CD4-positive, CD25-positive, alpha-beta regulatory T cell (primary cell): ENCODE measurements at regions not wholly inside any gene's neighbourhood (a gene's known extent, or its start where the extent isn't known, plus 50 kb on each side); places are given as distances from the start of the nearest gene placed in this dataset.

Source experiments
- ATAC-seq, 2 donors: fragments of 150-1000 bp; cut with Tn5 transposase; one replicate each; pipeline ENCODE4 v1.10.0; 2021; ENCODE audit warnings: low read depth in 2 of 2, moderate number of reproducible peaks in 2 of 2, moderate library complexity in 1 of 2
- DNase-seq, 3 donors: peaks; one replicate each; pipeline versions ENCODE4 v3.0.0 to v3.0.0-alpha.2; 2012 to 2022; ENCODE audit warnings: mixed read lengths in 1 of 3
- H3K27ac ChIP-seq: one replicate; pipeline ENCODE4 v1.7.0; 2013; ENCODE audit warnings: mild to moderate bottlenecking, low read length; ENCODE audit not compliant: insufficient read depth, poor library complexity, severe bottlenecking
- H3K27me3 ChIP-seq: one replicate; pipeline ENCODE4 v1.7.0; 2013; ENCODE audit warnings: low read length; ENCODE audit not compliant: control insufficient read depth, insufficient read depth
- H3K36me3 ChIP-seq: one replicate; pipeline ENCODE4 v1.7.0; 2013; ENCODE audit warnings: mild to moderate bottlenecking, low read length, moderate library complexity; ENCODE audit not compliant: control insufficient read depth, insufficient read depth
- H3K4me1 ChIP-seq: 2 replicates; pipeline ENCODE4 v1.7.0; 2013; ENCODE audit warnings: mild to moderate bottlenecking, low read length; ENCODE audit not compliant: insufficient read depth, control insufficient read depth, poor library complexity, severe bottlenecking
- H3K4me3 ChIP-seq: one replicate; pipeline ENCODE4 v1.7.0; 2013; ENCODE audit warnings: low read depth, mild to moderate bottlenecking, low read length, moderate library complexity
- H3K9me3 ChIP-seq, 2 experiments: 1 replicate in 1 of 2; 2 replicates in 1 of 2; pipeline ENCODE4 v1.7.0; 2013; ENCODE audit warnings: low read length in 2 of 2, mild to moderate bottlenecking in 1 of 2, moderate library complexity in 1 of 2; ENCODE audit not compliant: control insufficient read depth in 2 of 2
- H3K27ac Mint-ChIP-seq, 3 donors: one replicate each; pipeline ENCODE4 v1.8.0; 2020 to 2022; ENCODE audit warnings: mild to moderate bottlenecking in 3 of 3, mixed read lengths in 3 of 3, moderate library complexity in 2 of 3
- H3K27me3 Mint-ChIP-seq: one replicate; pipeline ENCODE4 v1.8.0; 2022; ENCODE audit warnings: mild to moderate bottlenecking, mixed read lengths
- H3K36me3 Mint-ChIP-seq: one replicate; pipeline ENCODE4 v1.8.0; 2020; ENCODE audit warnings: mixed read lengths
- H3K4me1 Mint-ChIP-seq, 4 donors: one replicate each; pipeline ENCODE4 v1.8.0; 2020 to 2022; ENCODE audit warnings: mixed read lengths in 4 of 4, mild to moderate bottlenecking in 1 of 4
- H3K4me3 Mint-ChIP-seq, 4 donors: one replicate each; pipeline ENCODE4 v1.8.0; 2020 to 2022; ENCODE audit warnings: mild to moderate bottlenecking in 4 of 4, mixed read lengths in 4 of 4, moderate library complexity in 3 of 4
- H3K9me3 Mint-ChIP-seq, 7 donors: one replicate each; pipeline ENCODE4 v1.8.0; 2020 to 2022; ENCODE audit warnings: mixed read lengths in 7 of 7, mild to moderate bottlenecking in 3 of 7, moderate library complexity in 2 of 7

DNA sequence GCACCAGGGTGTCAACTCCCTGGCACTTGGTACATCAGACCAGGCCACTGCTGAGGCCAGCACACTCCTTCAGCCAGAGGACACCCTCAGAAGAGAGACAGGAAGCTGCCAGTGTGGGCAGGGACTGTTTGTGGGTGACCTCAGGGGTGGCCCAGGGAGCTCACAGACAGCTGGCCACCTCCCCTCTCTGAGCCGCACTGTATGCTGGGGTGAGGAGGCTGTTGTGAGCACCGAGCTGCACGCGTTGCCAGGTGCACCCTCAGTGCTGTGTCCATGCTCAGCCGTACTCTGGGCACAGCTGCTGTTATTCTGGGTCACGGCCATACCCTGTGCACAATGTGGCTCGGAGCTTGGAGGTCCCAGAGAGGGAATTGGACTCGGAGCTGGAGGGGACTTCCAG is 61.5 kb upstream of the NANOS1 start:
- Histone ChIP-seq H3K27ac (no peak overlapping the region), H3K4me1 (no peaks in the 10 kb centered on the region), H3K27me3 (no peaks in the 10 kb centered on the region), H3K36me3 (no peaks in the 10 kb centered on the region), H3K4me3 (no peak overlapping the region), H3K9me3 (no peaks in the 10 kb centered on the region)
- no peak for DNase-seq
- Mint-ChIP-seq H3K36me3 (no peaks in the 10 kb centered on the region), H3K4me3 (no peak overlapping the region), H3K9me3 (peaks cover 0 to 2% (median 0%) of the 10 kb centered on the region in 7 donors), H3K27ac (no peak overlapping the region), H3K27me3 (peaks cover 36% of the 10 kb centered on the region), H3K4me1 (no peaks in the 10 kb centered on the region)
- ATAC-seq, result no peak

DNA sequence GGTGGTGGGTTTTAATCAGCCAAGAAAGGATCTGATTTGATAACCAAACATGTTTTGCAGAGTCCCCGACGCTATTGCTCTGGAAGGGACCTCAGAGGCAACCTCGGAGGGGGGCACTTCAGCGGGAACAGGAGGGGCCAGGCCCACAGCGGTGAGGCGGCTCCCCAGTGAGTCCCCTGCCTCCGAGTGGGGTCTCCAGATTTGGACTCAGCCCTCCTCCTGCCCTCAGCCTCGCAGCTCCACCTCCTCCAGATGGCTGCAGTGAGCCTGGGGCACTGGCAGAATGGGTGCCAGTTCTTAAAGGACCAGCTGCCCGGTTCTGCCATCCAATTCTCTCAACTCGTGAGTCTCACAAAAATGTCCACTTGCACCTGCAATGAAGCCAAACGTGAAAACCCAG is 61.0 kb upstream of the NANOS1 start:
- H3K4me1 Mint-ChIP-seq, result no peaks in the 10 kb centered on the region

GRCh38 chr10:118969014-118969413 is 60.5 kb upstream of the NANOS1 start:
- Mint-ChIP-seq H3K4me1 (no peaks in the 10 kb centered on the region), H3K4me3 (no peak overlapping the region), H3K36me3 (peaks cover 5% of the 10 kb centered on the region), H3K27me3 (peaks cover 32% of the 10 kb centered on the region), H3K9me3 (peaks cover 0 to 8% (median 2%) of the 10 kb centered on the region in 7 donors), H3K27ac (peak overlapping the region in 1 of 3 donors; percentile 42)
- Histone ChIP-seq H3K36me3 (no peaks in the 10 kb centered on the region), H3K27ac (no peak overlapping the region), H3K9me3 (peaks cover 4 to 6% of the 10 kb centered on the region in 2 experiments), H3K4me1 (no peaks in the 10 kb centered on the region), H3K4me3 (no peak overlapping the region), H3K27me3 (no peaks in the 10 kb centered on the region)
- DNase-seq (no peak), ATAC-seq (no peak)

More for the DNA sequence above, 61.0 kb upstream of the NANOS1 start:
- Histone ChIP-seq H3K9me3 (peaks cover 0 to 4% of the 10 kb centered on the region in 2 experiments), H3K27ac (no peak overlapping the region), H3K4me1 (no peaks in the 10 kb centered on the region), H3K4me3 (no peak overlapping the region), H3K36me3 (no peaks in the 10 kb centered on the region), H3K27me3 (no peaks in the 10 kb centered on the region)
- H3K4me3 Mint-ChIP-seq, result no peak overlapping the region
- no peak for ATAC-seq
- H3K9me3 Mint-ChIP-seq, result peaks cover 0 to 6% (median under 1%) of the 10 kb centered on the region in 7 donors
- no peak overlapping the region for H3K27ac Mint-ChIP-seq
- no peak for DNase-seq
- H3K36me3 Mint-ChIP-seq, result peaks cover 2% of the 10 kb centered on the region
- peaks cover 36% of the 10 kb centered on the region for H3K27me3 Mint-ChIP-seq

DNA sequence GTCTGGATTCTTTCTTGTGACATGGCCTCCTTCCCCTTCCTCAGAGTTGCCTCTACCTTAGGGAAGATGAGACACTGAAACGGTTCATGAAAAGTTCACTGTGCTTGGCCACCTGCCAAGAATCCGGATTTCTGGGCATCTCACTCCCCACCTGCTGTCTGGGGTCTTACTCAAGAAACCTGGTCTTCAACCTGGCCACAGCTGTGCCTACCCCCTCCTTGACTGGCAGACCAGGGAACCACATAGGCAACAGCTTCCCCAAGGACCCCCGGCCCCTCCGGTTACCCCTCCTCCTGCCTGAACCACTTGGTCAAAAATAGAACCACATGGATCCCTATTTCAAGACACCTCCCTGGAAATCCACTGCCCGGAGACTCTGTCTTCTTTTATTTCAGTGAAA is 58.7 kb upstream of the NANOS1 start:
- Histone ChIP-seq H3K36me3 (no peaks in the 10 kb centered on the region), H3K4me3 (no peak overlapping the region), H3K4me1 (no peaks in the 10 kb centered on the region), H3K27ac (no peak overlapping the region), H3K27me3 (no peaks in the 10 kb centered on the region), H3K9me3 (peaks cover 4 to 6% of the 10 kb centered on the region in 2 experiments)
- Mint-ChIP-seq H3K9me3 (peaks cover 0 to 8% (median 2%) of the 10 kb centered on the region in 7 donors), H3K27me3 (peaks cover 25% of the 10 kb centered on the region), H3K36me3 (peaks cover 5% of the 10 kb centered on the region), H3K27ac (no peak overlapping the region), H3K4me1 (no peaks in the 10 kb centered on the region), H3K4me3 (no peak overlapping the region)
- DNase-seq (no peak), ATAC-seq (no peak)

DNA sequence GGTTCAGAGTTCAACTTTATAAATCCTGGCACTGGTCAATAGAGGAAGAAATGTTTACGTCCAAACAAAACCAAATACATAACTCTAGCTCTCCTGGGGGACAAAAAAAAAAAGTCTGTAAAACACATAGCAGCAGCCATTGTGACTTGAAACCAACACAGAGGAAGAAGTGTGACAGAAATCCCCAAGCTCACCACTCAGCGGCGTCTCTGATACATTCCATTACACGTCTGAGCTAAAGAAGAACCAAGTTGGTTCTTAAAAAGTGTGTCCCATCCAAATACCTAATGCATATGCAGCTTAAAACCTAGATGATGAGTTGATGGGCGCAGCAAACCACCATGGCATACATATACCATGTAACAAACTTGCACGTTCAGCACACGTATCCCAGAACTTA is 58.3 kb upstream of the NANOS1 start:
- no peaks in the 10 kb centered on the region for H3K4me1 Mint-ChIP-seq
- peaks cover 4 to 6% of the 10 kb centered on the region in 2 experiments for H3K9me3 ChIP-seq
- peaks cover 23% of the 10 kb centered on the region for H3K27me3 Mint-ChIP-seq
- no peaks in the 10 kb centered on the region for H3K27me3 ChIP-seq
- no peak overlapping the region for H3K27ac ChIP-seq
- peaks cover 0 to 8% (median 2%) of the 10 kb centered on the region in 7 donors for H3K9me3 Mint-ChIP-seq
- ATAC-seq, result no peak
- H3K4me3 Mint-ChIP-seq, result no peak overlapping the region
- no peak overlapping the region for H3K27ac Mint-ChIP-seq
- H3K36me3 Mint-ChIP-seq, result peaks cover 5% of the 10 kb centered on the region
- no peaks in the 10 kb centered on the region for H3K4me1 ChIP-seq
- H3K36me3 ChIP-seq, result no peaks in the 10 kb centered on the region
- H3K4me3 ChIP-seq, result no peak overlapping the region
- DNase-seq, result no peak

GRCh38 chr10:118971876-118972275 is 57.6 kb upstream of the NANOS1 start:
- ATAC-seq (no peak), DNase-seq (no peak)
- Histone ChIP-seq H3K9me3 (peaks cover 4 to 6% of the 10 kb centered on the region in 2 experiments), H3K4me1 (no peaks in the 10 kb centered on the region), H3K4me3 (no peak overlapping the region), H3K27ac (no peak overlapping the region), H3K27me3 (no peaks in the 10 kb centered on the region), H3K36me3 (no peaks in the 10 kb centered on the region)
- Mint-ChIP-seq H3K27me3 (peaks cover 22% of the 10 kb centered on the region), H3K36me3 (peaks cover 5% of the 10 kb centered on the region), H3K27ac (no peak overlapping the region), H3K4me1 (no peaks in the 10 kb centered on the region), H3K4me3 (no peak overlapping the region), H3K9me3 (peaks cover 0 to 8% (median 2%) of the 10 kb centered on the region in 7 donors)

DNA sequence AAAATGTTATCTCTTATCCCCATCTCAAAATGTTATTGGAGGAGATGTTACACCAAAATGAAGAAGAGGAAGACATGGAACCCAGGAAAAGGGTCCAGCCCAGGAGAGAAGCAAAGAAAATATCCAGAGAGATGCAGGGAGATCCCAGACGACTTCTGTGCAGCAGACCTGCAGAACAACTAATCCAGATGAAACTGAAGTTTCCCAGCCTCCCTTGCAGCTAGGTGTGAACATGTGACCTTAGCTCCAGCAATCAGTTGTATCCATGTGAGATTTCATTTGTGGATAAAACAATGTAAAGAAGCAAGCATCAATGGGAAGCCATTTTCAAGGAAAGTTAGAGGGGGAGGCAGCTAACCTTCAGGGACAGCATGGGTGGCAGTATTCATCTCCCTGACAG is 55.8 kb upstream of the NANOS1 start:
- no peak for DNase-seq
- no peaks in the 10 kb centered on the region for H3K36me3 ChIP-seq
- no peak overlapping the region for H3K4me3 ChIP-seq
- peaks cover 22% of the 10 kb centered on the region for H3K27me3 Mint-ChIP-seq
- no peak overlapping the region for H3K27ac Mint-ChIP-seq
- no peak overlapping the region for H3K27ac ChIP-seq
- no peak overlapping the region for H3K4me3 Mint-ChIP-seq
- H3K4me1 Mint-ChIP-seq, result no peaks in the 10 kb centered on the region
- ATAC-seq, result no peak
- peaks cover 0 to 8% (median 2%) of the 10 kb centered on the region in 7 donors for H3K9me3 Mint-ChIP-seq
- no peaks in the 10 kb centered on the region for H3K27me3 ChIP-seq
- H3K4me1 ChIP-seq, result no peaks in the 10 kb centered on the region
- H3K9me3 ChIP-seq, result peaks cover 4 to 6% of the 10 kb centered on the region in 2 experiments
- peaks cover 5% of the 10 kb centered on the region for H3K36me3 Mint-ChIP-seq

DNA sequence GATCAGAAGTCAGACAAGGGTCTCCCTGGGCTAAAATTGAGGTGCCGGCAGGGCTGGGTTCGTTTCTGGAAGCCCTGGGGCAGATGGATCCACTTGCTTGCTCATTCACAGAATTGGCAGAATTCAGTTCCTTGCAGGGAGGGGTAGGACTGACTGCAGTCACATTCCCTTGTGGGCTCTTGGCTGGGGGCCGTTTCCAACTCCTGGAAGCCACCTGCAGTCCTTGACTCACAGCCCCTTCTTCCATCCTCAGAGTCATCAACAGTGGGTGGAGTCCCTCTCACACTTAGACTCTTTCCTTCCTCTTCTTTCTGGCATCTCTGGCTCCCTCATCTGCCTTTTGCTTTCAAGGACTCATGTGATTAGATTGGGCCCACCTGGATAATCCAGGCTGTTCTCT is 54.6 kb upstream of the NANOS1 start:
- Mint-ChIP-seq H3K27ac (no peak overlapping the region), H3K27me3 (peaks cover 22% of the 10 kb centered on the region), H3K36me3 (peaks cover 9% of the 10 kb centered on the region), H3K9me3 (peaks cover 0 to 8% (median 2%) of the 10 kb centered on the region in 7 donors), H3K4me1 (no peaks in the 10 kb centered on the region), H3K4me3 (no peak overlapping the region)
- Histone ChIP-seq H3K9me3 (peaks cover 4 to 6% of the 10 kb centered on the region in 2 experiments), H3K27ac (no peak overlapping the region), H3K36me3 (no peaks in the 10 kb centered on the region), H3K4me3 (no peak overlapping the region), H3K27me3 (no peaks in the 10 kb centered on the region), H3K4me1 (no peaks in the 10 kb centered on the region)
- ATAC-seq (no peak), DNase-seq (no peak)
